WTC11 (cell line): ENCODE measurements at regions not wholly inside any gene's neighbourhood (a gene's known extent, or its start where the extent isn't known, plus 50 kb on each side); places are given as distances from the start of the nearest gene placed in this dataset.

Experiments used
- ATAC-seq: fragments of 200-7000 bp; cut with Tn5 transposase; 2 replicates; pipeline ENCODE4 v1.10.0; 2021; ENCODE audit warnings: mild to moderate bottlenecking, moderate library complexity
- CTCF ChIA-PET: fragments of 300-600 bp; sonication (Branson Sonifier 250); formaldehyde crosslinking; loops from one replicate; lab custom pipeline; 2021; ENCODE audit warnings: antibody characterized with exemption; lab: Charles Lee
- POLR2A ChIA-PET: fragments of 350-600 bp; sonication (Branson Sonifier 250); formaldehyde crosslinking; loops from one replicate; lab custom pipeline; 2021; ENCODE audit warnings: antibody characterized with exemption; lab: Charles Lee
- DNase-seq: peaks from one replicate; pipeline ENCODE4 v3.0.0; 2021; ENCODE audit warnings: low spot score
- H3K27ac Mint-ChIP-seq: 2 replicates; pipeline ENCODE4 v1.8.0; 2021; ENCODE audit warnings: mixed read lengths
- H3K27me3 Mint-ChIP-seq: 2 replicates; pipeline ENCODE4 v1.8.0; 2021; ENCODE audit warnings: low read depth, mild to moderate bottlenecking, moderate library complexity, mixed read lengths
- H3K36me3 Mint-ChIP-seq: 2 replicates; pipeline ENCODE4 v1.8.0; 2021; ENCODE audit warnings: mixed read lengths
- H3K4me1 Mint-ChIP-seq: 2 replicates; pipeline ENCODE4 v1.8.0; 2022; ENCODE audit warnings: mixed read lengths
- H3K4me3 Mint-ChIP-seq: 2 replicates; pipeline ENCODE4 v1.8.0; 2021; ENCODE audit warnings: mild to moderate bottlenecking, moderate library complexity, mixed read lengths
- H3K9me3 Mint-ChIP-seq: 2 replicates; pipeline ENCODE4 v1.8.0; 2021; ENCODE audit warnings: mixed read lengths
- EMX1 ChIP-seq: fragments of 250-450 bp; sonication (Bioruptor Pico); IDR thresholded peaks from 2 replicates; pipeline ENCODE4 v1.8.0; 2021; ENCODE audit warnings: mild to moderate bottlenecking
- ETV6 ChIP-seq: sonication (generic); formaldehyde crosslinking; IDR thresholded peaks from 2 replicates; pipeline ENCODE4 v1.8.1; 2022; ENCODE audit warnings: mild to moderate bottlenecking, missing genetic modification reagents
- FOXK1 ChIP-seq: sonication (generic); formaldehyde crosslinking; IDR thresholded peaks from 2 replicates; pipeline ENCODE4 v1.8.0; 2022; ENCODE audit warnings: mild to moderate bottlenecking, moderate library complexity, missing genetic modification reagents
- GRHL2 ChIP-seq: fragments of 250-450 bp; sonication (Bioruptor Pico); IDR thresholded peaks from 2 replicates; pipeline ENCODE4 v1.8.0; 2022; ENCODE audit warnings: mild to moderate bottlenecking, moderate library complexity; ENCODE audit not compliant: insufficient replicate concordance, severe bottlenecking
- JAZF1 ChIP-seq: fragments of 250-450 bp; sonication (Bioruptor Pico); IDR thresholded peaks from 2 replicates; pipeline ENCODE4 v1.9.0; 2021; ENCODE audit warnings: moderate library complexity, mild to moderate bottlenecking, inconsistent platforms
- JUN ChIP-seq: sonication (generic); formaldehyde crosslinking; IDR thresholded peaks from 2 replicates; pipeline ENCODE4 v1.8.0; 2023; ENCODE audit warnings: mild to moderate bottlenecking, missing genetic modification reagents
- MXD4 ChIP-seq: fragments of 250-450 bp; sonication (Bioruptor Pico); IDR thresholded peaks from 2 replicates; pipeline ENCODE4 v1.8.0; 2021; ENCODE audit warnings: mild to moderate bottlenecking, moderate library complexity, borderline replicate concordance
- NFATC4 ChIP-seq: fragments of 250-450 bp; sonication (Bioruptor Pico); IDR thresholded peaks from 2 replicates; pipeline ENCODE4 v1.9.0; 2021; ENCODE audit warnings: mild to moderate bottlenecking
- NR3C1 ChIP-seq: sonication (generic); formaldehyde crosslinking; conservative IDR thresholded peaks from 2 replicates; pipeline ENCODE4 v1.8.1; 2023; ENCODE audit warnings: low read depth, mild to moderate bottlenecking, missing genetic modification reagents
- SOX15 ChIP-seq: fragments of 250-450 bp; sonication (Bioruptor Pico); IDR thresholded peaks from 2 replicates; pipeline ENCODE4 v1.9.0; 2021; ENCODE audit warnings: mild to moderate bottlenecking
- SP1 ChIP-seq: sonication (generic); formaldehyde crosslinking; conservative IDR thresholded peaks from 2 replicates; pipeline ENCODE4 v1.8.1; 2022; ENCODE audit warnings: missing genetic modification reagents
- TP53 ChIP-seq: sonication (generic); formaldehyde crosslinking; IDR thresholded peaks from 2 replicates; pipeline ENCODE4 v1.8.1; 2023; ENCODE audit warnings: mild to moderate bottlenecking, missing genetic modification reagents
- ZNF121 ChIP-seq: sonication (generic); formaldehyde crosslinking; IDR thresholded peaks from 2 replicates; pipeline ENCODE4 v1.8.0; 2023; ENCODE audit warnings: missing genetic modification reagents
- TF ChIP-seq, protein P1 (sequence below): sonication (generic); formaldehyde crosslinking; IDR thresholded peaks from 2 replicates; pipeline ENCODE4 v1.8.1; 2023; ENCODE audit warnings: mild to moderate bottlenecking, moderate library complexity, missing genetic modification reagents
- TF ChIP-seq, protein P2 (sequence below): sonication (generic); formaldehyde crosslinking; IDR thresholded peaks from 2 replicates; pipeline ENCODE4 v1.8.1; 2023; ENCODE audit warnings: mild to moderate bottlenecking, missing genetic modification reagents, moderate library complexity
- TF ChIP-seq, protein P3 (sequence below): sonication (generic); formaldehyde crosslinking; IDR thresholded peaks from 2 replicates; pipeline ENCODE4 v1.8.1; 2023; ENCODE audit warnings: mild to moderate bottlenecking, missing genetic modification reagents
- TF ChIP-seq, protein P4 (sequence below): sonication (generic); formaldehyde crosslinking; IDR thresholded peaks from 2 replicates; pipeline ENCODE4 v1.8.0; 2022; ENCODE audit warnings: mild to moderate bottlenecking, missing genetic modification reagents
- TF ChIP-seq, protein P5 (sequence below): fragments of 250-450 bp; sonication (Bioruptor Pico); conservative IDR thresholded peaks from 2 replicates; pipeline ENCODE4 v1.9.0; 2021; ENCODE audit warnings: mild to moderate bottlenecking
- TF ChIP-seq, protein P6 (sequence below): sonication (generic); formaldehyde crosslinking; IDR thresholded peaks from 2 replicates; pipeline ENCODE4 v1.8.1; 2022; ENCODE audit warnings: mild to moderate bottlenecking, missing genetic modification reagents, moderate library complexity, borderline replicate concordance
- TF ChIP-seq, protein P7 (sequence below): fragments of 250-450 bp; sonication (Bioruptor Pico); IDR thresholded peaks from 2 replicates; pipeline ENCODE4 v1.8.0; 2021; ENCODE audit warnings: mild to moderate bottlenecking
- TF ChIP-seq, protein P8 (sequence below): sonication (generic); formaldehyde crosslinking; conservative IDR thresholded peaks from 2 replicates; pipeline ENCODE4 v1.8.1; 2022; ENCODE audit warnings: mild to moderate bottlenecking, missing genetic modification reagents
- TF ChIP-seq, protein P9 (sequence below): sonication (generic); formaldehyde crosslinking; IDR thresholded peaks from 2 replicates; pipeline ENCODE4 v1.8.1; 2022; ENCODE audit warnings: low read depth, missing genetic modification reagents, borderline replicate concordance
- TF ChIP-seq, protein P10 (sequence below): sonication (generic); formaldehyde crosslinking; IDR thresholded peaks from 2 replicates; pipeline ENCODE4 v1.8.1; 2023; ENCODE audit warnings: mild to moderate bottlenecking, missing genetic modification reagents

DNA sequence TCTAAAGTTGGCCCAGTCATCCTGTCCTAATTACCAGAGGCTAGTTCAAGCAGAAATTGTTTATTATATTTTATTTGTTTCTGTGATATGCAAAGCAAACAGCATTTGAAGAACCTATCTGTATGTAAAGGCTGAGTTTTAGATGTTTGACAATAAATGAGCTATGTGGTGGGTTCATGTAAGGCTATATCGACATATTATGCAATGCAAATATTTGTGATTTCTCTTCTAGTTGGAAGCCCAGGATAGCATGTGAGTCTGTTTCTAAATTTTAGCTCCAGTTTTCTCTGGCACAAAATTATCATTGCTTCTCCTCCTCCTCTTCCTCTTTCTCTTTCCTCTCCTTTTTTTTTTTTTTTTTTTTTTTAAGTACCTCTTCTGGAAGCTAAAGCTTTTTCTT, 263.2 kb upstream of the LMCD1 start (continued):
- TF ChIP-seq, protein P1, sequence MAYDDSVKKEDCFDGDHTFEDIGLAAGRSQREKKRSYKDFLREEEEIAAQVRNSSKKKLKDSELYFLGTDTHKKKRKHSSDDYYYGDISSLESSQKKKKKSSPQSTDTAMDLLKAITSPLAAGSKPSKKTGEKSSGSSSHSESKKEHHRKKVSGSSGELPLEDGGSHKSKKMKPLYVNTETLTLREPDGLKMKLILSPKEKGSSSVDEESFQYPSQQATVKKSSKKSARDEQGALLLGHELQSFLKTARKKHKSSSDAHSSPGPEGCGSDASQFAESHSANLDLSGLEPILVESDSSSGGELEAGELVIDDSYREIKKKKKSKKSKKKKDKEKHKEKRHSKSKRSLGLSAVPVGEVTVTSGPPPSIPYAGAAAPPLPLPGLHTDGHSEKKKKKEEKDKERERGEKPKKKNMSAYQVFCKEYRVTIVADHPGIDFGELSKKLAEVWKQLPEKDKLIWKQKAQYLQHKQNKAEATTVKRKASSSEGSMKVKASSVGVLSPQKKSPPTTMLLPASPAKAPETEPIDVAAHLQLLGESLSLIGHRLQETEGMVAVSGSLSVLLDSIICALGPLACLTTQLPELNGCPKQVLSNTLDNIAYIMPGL (CRISPR knock-in tag), result no peak
- TF ChIP-seq, protein P2, sequence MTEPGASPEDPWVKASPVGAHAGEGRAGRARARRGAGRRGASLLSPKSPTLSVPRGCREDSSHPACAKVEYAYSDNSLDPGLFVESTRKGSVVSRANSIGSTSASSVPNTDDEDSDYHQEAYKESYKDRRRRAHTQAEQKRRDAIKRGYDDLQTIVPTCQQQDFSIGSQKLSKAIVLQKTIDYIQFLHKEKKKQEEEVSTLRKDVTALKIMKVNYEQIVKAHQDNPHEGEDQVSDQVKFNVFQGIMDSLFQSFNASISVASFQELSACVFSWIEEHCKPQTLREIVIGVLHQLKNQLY (CRISPR knock-in tag), result no peak
- no peak for TF ChIP-seq ZNF121 (CRISPR knock-in tag)
- no peak for TF ChIP-seq FOXK1 (CRISPR knock-in tag)
- no peak for TF ChIP-seq ETV6 (CRISPR knock-in tag)
- TF ChIP-seq, protein P3, sequence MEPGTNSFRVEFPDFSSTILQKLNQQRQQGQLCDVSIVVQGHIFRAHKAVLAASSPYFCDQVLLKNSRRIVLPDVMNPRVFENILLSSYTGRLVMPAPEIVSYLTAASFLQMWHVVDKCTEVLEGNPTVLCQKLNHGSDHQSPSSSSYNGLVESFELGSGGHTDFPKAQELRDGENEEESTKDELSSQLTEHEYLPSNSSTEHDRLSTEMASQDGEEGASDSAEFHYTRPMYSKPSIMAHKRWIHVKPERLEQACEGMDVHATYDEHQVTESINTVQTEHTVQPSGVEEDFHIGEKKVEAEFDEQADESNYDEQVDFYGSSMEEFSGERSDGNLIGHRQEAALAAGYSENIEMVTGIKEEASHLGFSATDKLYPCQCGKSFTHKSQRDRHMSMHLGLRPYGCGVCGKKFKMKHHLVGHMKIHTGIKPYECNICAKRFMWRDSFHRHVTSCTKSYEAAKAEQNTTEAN (CRISPR knock-in tag), result no peak
- TF ChIP-seq, protein P4, sequence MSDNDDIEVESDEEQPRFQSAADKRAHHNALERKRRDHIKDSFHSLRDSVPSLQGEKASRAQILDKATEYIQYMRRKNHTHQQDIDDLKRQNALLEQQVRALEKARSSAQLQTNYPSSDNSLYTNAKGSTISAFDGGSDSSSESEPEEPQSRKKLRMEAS (CRISPR knock-in tag), result no peak
- TF ChIP-seq NR3C1, result no peak
- no peak for TF ChIP-seq SP1 (CRISPR knock-in tag)
- no peak for TF ChIP-seq GRHL2 (CRISPR knock-in tag)

DNA sequence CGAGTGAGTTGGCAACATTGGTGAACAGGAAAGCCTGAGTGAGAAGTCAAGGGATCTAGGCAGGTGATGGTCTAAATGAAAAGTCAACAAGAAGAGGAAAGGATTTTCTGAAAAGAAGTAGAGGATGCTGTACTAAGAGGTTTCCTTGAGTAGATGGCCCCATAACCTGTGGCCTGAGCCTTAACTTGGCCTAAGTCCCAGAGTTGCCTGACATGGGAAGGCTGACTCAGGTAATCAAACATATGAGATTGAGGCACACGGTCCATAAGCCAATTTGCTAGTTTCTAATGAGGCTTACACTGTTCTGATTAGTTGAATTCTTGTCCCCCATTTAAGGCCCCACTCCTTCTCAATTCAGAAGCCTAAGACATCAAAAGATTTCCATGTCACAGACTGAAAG, 262.5 kb upstream of the LMCD1 start:
- peaks cover 35% of the 10 kb centered on the region for H3K4me1 Mint-ChIP-seq
- no peak for DNase-seq
- no peak overlapping the region for H3K4me3 Mint-ChIP-seq
- ATAC-seq, result no peak
- H3K27me3 Mint-ChIP-seq, result no peaks in the 10 kb centered on the region
- no peak overlapping the region for H3K27ac Mint-ChIP-seq
- ChIA-PET CTCF (interaction anchor here (0.7 to 2.7 kb wide), 39 partner anchors 9 to 439 kb away, joined by 3 to 36 read pairs (median 6); partner anchors contain the start of gene LMCD1), POLR2A (interaction anchor here (0.7 kb wide), 1 partner anchor 10 kb away, joined by 3 read pairs; no protein-coding TSS in a partner anchor)
- TF ChIP-seq, protein P5, sequence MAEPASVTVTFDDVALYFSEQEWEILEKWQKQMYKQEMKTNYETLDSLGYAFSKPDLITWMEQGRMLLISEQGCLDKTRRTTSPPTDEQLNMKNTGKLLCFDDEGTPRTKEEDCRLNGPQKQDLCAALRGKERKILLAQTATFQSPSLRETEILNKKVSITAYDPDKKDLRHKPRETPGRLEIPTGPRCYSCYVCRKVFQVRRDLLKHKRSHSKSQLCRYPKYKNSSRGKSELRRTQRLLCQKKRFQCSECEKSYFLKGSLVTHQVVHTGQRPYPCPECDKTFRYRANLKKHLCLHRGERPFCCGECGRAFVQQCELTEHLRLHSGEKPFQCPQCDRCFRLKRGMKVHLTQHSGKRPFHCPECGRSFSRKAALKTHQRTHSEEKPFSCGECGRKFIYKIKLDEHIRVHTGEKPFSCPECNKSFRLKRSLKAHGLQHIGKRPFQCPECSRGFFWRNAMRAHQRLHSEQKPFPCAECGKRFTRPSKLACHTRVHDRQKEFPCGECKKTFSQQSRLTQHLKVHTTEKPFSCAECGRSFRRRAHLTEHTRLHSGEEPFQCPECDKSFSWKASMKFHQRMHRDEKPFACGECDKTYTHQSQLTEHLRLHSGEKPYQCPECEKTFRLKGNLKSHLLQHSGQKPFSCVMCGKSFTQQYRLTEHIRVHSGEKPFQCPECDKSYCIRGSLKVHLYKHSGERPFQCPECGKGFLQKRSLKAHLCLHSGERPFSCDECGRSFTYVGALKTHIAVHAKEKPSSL (CRISPR knock-in tag), result no peak
- no peak for TF ChIP-seq JAZF1 (CRISPR knock-in tag)
- TF ChIP-seq JUN (CRISPR knock-in tag), result no peak
- no peak for TF ChIP-seq NFATC4 (CRISPR knock-in tag)
- no peak for TF ChIP-seq EMX1 (CRISPR knock-in tag)
- TF ChIP-seq, protein P4 (CRISPR knock-in tag), result no peak
- TF ChIP-seq, protein P6, sequence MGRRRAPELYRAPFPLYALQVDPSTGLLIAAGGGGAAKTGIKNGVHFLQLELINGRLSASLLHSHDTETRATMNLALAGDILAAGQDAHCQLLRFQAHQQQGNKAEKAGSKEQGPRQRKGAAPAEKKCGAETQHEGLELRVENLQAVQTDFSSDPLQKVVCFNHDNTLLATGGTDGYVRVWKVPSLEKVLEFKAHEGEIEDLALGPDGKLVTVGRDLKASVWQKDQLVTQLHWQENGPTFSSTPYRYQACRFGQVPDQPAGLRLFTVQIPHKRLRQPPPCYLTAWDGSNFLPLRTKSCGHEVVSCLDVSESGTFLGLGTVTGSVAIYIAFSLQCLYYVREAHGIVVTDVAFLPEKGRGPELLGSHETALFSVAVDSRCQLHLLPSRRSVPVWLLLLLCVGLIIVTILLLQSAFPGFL (CRISPR knock-in tag), result no peak
- TF ChIP-seq, protein P7, sequence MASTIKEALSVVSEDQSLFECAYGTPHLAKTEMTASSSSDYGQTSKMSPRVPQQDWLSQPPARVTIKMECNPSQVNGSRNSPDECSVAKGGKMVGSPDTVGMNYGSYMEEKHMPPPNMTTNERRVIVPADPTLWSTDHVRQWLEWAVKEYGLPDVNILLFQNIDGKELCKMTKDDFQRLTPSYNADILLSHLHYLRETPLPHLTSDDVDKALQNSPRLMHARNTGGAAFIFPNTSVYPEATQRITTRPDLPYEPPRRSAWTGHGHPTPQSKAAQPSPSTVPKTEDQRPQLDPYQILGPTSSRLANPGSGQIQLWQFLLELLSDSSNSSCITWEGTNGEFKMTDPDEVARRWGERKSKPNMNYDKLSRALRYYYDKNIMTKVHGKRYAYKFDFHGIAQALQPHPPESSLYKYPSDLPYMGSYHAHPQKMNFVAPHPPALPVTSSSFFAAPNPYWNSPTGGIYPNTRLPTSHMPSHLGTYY (CRISPR knock-in tag), result no peak
- no peak for TF ChIP-seq MXD4 (CRISPR knock-in tag)
- TF ChIP-seq TP53 (CRISPR knock-in tag), result no peak
- TF ChIP-seq, protein P8, sequence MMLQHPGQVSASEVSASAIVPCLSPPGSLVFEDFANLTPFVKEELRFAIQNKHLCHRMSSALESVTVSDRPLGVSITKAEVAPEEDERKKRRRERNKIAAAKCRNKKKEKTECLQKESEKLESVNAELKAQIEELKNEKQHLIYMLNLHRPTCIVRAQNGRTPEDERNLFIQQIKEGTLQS (CRISPR knock-in tag), result no peak
- no peak for TF ChIP-seq FOXK1 (CRISPR knock-in tag)
- no peak for TF ChIP-seq SOX15 (CRISPR knock-in tag)
- TF ChIP-seq, protein P9, sequence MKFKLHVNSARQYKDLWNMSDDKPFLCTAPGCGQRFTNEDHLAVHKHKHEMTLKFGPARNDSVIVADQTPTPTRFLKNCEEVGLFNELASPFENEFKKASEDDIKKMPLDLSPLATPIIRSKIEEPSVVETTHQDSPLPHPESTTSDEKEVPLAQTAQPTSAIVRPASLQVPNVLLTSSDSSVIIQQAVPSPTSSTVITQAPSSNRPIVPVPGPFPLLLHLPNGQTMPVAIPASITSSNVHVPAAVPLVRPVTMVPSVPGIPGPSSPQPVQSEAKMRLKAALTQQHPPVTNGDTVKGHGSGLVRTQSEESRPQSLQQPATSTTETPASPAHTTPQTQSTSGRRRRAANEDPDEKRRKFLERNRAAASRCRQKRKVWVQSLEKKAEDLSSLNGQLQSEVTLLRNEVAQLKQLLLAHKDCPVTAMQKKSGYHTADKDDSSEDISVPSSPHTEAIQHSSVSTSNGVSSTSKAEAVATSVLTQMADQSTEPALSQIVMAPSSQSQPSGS (CRISPR knock-in tag), result no peak
- TF ChIP-seq, protein P10, sequence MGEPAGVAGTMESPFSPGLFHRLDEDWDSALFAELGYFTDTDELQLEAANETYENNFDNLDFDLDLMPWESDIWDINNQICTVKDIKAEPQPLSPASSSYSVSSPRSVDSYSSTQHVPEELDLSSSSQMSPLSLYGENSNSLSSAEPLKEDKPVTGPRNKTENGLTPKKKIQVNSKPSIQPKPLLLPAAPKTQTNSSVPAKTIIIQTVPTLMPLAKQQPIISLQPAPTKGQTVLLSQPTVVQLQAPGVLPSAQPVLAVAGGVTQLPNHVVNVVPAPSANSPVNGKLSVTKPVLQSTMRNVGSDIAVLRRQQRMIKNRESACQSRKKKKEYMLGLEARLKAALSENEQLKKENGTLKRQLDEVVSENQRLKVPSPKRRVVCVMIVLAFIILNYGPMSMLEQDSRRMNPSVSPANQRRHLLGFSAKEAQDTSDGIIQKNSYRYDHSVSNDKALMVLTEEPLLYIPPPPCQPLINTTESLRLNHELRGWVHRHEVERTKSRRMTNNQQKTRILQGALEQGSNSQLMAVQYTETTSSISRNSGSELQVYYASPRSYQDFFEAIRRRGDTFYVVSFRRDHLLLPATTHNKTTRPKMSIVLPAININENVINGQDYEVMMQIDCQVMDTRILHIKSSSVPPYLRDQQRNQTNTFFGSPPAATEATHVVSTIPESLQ (CRISPR knock-in tag), result no peak
- peaks cover 17% of the 10 kb centered on the region for H3K9me3 Mint-ChIP-seq
- H3K36me3 Mint-ChIP-seq, result peaks cover 11% of the 10 kb centered on the region
